Thyroid gland (tissue), 4 donors: ENCODE measurements at regions not wholly inside any gene's neighbourhood (a gene's known extent, or its start where the extent isn't known, plus 50 kb on each side); places are given as distances from the start of the nearest gene placed in this dataset.

ENCODE experiments used
- DNase-seq, 2 donors: peaks; one replicate each; pipeline ENCODE4 v3.0.0-alpha.2; 2019
- H3K27ac ChIP-seq, 3 donors: fragments of 200-600 bp; sonication (generic); 1 replicate in 2 of 3; 2 replicates in 1 of 3; pipeline ENCODE4 v1.5.1; 2016 to 2019; ENCODE audit warnings: mild to moderate bottlenecking in 1 of 3, moderate library complexity in 1 of 3
- H3K27me3 ChIP-seq: fragments of 200-600 bp; sonication (generic); one replicate; pipeline ENCODE4 v1.5.1; 2019
- H3K36me3 ChIP-seq, 2 donors: fragments of 200-600 bp; sonication (generic); one replicate each; pipeline ENCODE4 v1.5.1; 2016 to 2019
- H3K4me1 ChIP-seq, 2 donors: fragments of 200-600 bp; sonication (generic); one replicate each; pipeline ENCODE4 v1.5.1; 2017 to 2019
- H3K4me3 ChIP-seq, 3 donors: fragments of 200-600 bp; sonication (generic); replicated peaks in 1 of 3; 1 replicate in 2 of 3; 2 replicates in 1 of 3; pipeline ENCODE4 v1.5.1; 2016; ENCODE audit warnings: mild to moderate bottlenecking in 1 of 3
- H3K9me3 ChIP-seq: fragments of 200-600 bp; sonication (generic); one replicate; pipeline ENCODE4 v1.5.1; 2017
- POLR2A ChIP-seq, 2 donors: fragments of 450-650 bp; IDR thresholded peaks; one replicate each; pipeline ENCODE4 v1.6.1; 2017; ENCODE audit warnings: antibody characterized with exemption in 2 of 2, mild to moderate bottlenecking in 2 of 2, moderate library complexity in 1 of 2
- WGBS, 2 donors: methylation state at CpG; one replicate each; pipeline ENCODE4 v1.1.5; 2017; 5-methylcytosine and 5-hydroxymethylcytosine counted together
- intact Hi-C: fragments of 100-400 bp; cut with DNase I; formaldehyde crosslinking; loops from one replicate; pipeline ENCODE4 v1.15.1; 2023
- TF ChIP-seq, protein P1 (sequence below), 6 experiments: fragments of 200-600 bp in 3 of 6; fragments of 450-650 bp in 3 of 6; sonication (generic) in 3 of 6; IDR thresholded peaks; one replicate each; pipeline ENCODE4 v1.5.1; 2016 to 2019; ENCODE audit warnings: antibody characterized with exemption in 6 of 6, mild to moderate bottlenecking in 2 of 6, inconsistent platforms in 1 of 6, moderate library complexity in 1 of 6

DNA sequence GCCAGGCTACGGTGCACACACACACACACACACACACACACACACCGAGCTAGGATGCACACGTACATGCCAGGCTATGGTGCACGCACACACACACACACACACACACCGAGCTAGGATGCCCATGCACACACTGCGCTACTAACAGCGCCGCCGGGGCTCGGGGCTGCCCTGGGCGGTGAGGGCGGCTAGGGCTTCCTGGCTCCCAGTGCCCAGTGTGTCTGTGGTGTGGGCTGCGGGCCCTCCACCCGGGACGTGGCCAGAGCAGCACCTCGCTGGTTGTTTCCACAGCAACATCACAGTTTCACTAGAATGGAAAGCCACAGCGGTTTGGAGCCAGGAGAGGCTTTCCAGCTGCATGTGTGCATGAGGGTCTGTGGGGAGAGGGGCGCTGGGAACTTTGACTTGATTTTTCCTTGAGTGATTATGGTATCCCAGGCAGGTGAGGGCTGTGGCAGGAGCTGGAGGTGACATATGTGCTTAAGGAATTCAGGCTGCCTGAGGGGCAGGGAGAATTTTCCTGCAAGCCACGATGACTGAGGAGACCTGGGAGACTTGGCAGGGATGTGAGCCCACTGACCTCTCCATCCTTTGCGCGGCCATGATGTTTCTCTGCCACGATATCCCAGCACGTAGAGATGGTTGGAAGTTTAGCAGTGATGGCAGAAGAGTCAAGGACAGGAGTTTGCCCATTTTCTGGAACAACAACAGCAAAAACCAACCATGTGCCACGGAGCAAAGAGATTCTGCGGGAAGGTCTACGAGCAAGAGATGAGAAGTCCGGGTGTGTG lies 195.9 kb downstream of the SNX19 start:
- intact Hi-C loops: no loop called here
- no peaks in the 10 kb centered on the region for H3K36me3 ChIP-seq
- H3K9me3 ChIP-seq: no peaks in the 10 kb centered on the region
- no peak overlapping the region for H3K27ac ChIP-seq
- H3K27me3 ChIP-seq: no peaks in the 10 kb centered on the region
- H3K4me3 ChIP-seq: no peak overlapping the region
- no peak for DNase-seq
- TF ChIP-seq, protein P1, sequence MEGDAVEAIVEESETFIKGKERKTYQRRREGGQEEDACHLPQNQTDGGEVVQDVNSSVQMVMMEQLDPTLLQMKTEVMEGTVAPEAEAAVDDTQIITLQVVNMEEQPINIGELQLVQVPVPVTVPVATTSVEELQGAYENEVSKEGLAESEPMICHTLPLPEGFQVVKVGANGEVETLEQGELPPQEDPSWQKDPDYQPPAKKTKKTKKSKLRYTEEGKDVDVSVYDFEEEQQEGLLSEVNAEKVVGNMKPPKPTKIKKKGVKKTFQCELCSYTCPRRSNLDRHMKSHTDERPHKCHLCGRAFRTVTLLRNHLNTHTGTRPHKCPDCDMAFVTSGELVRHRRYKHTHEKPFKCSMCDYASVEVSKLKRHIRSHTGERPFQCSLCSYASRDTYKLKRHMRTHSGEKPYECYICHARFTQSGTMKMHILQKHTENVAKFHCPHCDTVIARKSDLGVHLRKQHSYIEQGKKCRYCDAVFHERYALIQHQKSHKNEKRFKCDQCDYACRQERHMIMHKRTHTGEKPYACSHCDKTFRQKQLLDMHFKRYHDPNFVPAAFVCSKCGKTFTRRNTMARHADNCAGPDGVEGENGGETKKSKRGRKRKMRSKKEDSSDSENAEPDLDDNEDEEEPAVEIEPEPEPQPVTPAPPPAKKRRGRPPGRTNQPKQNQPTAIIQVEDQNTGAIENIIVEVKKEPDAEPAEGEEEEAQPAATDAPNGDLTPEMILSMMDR (IDR thresholded peaks at IDR 0.05): no peak
- no peak for TF ChIP-seq POLR2A (IDR thresholded peaks at IDR 0.05)
- peaks cover 6 to 7% of the 10 kb centered on the region in 2 donors for H3K4me1 ChIP-seq
- WGBS, 2 donors: 85 to 87% methylated on average over 17 to 25 of the region's 27 CpGs

DNA sequence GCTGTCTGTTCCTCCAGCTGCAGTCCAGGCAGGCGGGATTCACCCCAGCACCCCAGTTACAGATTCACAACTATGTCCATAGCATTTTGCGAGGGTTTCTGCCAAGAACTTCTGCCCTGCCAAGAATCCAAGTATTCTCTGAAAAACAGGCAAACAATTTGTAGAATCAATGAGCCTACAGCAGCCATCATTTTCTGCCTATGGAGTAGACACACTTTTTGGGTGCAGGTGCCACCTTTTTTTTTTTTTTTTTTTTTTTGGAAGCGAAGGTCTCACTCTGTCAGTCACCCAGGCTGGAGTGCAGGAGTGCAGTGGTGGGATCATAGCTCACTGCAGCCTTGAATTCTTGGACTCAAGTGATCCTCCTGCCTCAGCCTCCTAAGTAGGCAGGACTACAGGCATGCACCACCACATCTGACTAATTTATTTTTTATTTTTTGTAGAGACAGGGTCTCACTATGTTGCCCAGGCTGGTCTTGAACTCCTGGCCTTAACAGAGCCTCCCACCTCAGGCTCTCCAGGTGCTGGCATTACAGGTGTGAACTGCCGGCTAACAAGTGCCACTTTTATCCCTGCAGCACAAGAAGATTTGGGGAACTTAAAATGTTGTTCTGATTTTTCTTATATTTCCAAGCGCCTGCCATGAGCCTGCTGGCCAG lies 195.1 kb downstream of the SNX19 start:
- DNase-seq: no peak

DNA sequence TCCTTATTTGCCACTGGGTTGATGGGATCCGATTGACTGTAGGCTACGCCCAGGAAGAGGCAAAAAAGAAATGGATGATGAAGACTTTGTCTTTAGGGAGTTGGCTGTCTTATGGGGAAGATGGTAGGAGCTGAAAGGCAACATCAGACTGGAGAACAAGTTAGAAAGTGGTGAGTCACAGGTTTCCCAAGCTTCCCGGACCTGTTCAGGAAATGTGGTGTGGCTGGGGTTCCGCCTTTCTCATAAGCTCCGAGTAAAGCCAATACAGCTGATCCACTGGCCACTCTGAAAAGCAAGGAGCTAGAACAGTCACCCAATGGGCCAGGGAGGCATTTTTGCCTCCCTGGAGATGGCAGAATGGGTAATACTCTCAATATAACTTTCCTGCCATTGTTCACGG lies 194.5 kb downstream of the SNX19 start:
- Histone ChIP-seq H3K27me3 (no peaks in the 10 kb centered on the region), H3K4me3 (no peak overlapping the region), H3K36me3 (no peaks in the 10 kb centered on the region), H3K9me3 (no peaks in the 10 kb centered on the region), H3K4me1 (peaks cover 7 to 15% of the 10 kb centered on the region in 2 donors), H3K27ac (no peak overlapping the region)
- 89 to 91% methylated on average over 6 of the region's 6 CpGs for WGBS, 2 donors
- TF ChIP-seq, protein P1 (IDR thresholded peaks at IDR 0.05): no peak
- TF ChIP-seq POLR2A (IDR thresholded peaks at IDR 0.05): no peak
- DNase-seq: no peak
- intact Hi-C loops: no loop called here

More for the DNA sequence above, 195.1 kb downstream of the SNX19 start:
- no peak for TF ChIP-seq POLR2A (IDR thresholded peaks at IDR 0.05)
- TF ChIP-seq, protein P1 (IDR thresholded peaks at IDR 0.05): no peak
- no peaks in the 10 kb centered on the region for H3K27me3 ChIP-seq
- H3K27ac ChIP-seq: no peak overlapping the region
- WGBS, 2 donors: 75 to 76% methylated on average over 5 of the region's 5 CpGs
- H3K36me3 ChIP-seq: no peaks in the 10 kb centered on the region
- H3K4me1 ChIP-seq: peaks cover 7 to 9% of the 10 kb centered on the region in 2 donors
- no peaks in the 10 kb centered on the region for H3K9me3 ChIP-seq
- intact Hi-C loops: no loop called here
- H3K4me3 ChIP-seq: no peak overlapping the region

DNA sequence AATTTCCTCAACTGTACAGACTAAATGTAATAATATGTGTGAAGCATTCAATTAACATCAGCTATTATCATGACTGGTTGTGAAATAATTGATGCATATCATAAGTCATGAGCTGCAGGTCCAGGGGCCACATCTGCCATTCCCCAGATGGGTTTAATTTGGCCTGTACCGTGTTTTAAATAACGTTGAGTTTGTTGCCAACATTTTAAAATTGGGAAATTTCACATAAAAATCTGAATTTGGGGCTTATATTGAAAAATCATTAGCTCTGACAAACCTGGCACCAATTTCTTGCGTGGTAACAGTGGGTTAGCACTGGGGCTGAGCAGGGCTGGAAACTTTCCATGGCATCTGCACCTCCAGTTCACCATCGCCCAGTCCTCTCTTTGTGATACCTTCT lies 193.9 kb downstream of the SNX19 start:
- H3K27ac ChIP-seq: no peak overlapping the region
- H3K9me3 ChIP-seq: no peaks in the 10 kb centered on the region
- TF ChIP-seq POLR2A (IDR thresholded peaks at IDR 0.05): no peak
- TF ChIP-seq, protein P1 (IDR thresholded peaks at IDR 0.05): no peak
- peaks cover 7 to 16% of the 10 kb centered on the region in 2 donors for H3K4me1 ChIP-seq
- 94 to 96% methylated on average over 4 of the region's 4 CpGs for WGBS, 2 donors
- no peaks in the 10 kb centered on the region for H3K27me3 ChIP-seq
- no peak for DNase-seq
- no peaks in the 10 kb centered on the region for H3K36me3 ChIP-seq
- no peak overlapping the region for H3K4me3 ChIP-seq
- intact Hi-C loops: no loop called here
